Mesenchymal stem cell (in vitro differentiated cells and primary cell): ENCODE measurements at regions not wholly inside any gene's neighbourhood (a gene's known extent, or its start where the extent isn't known, plus 50 kb on each side); places are given as distances from the start of the nearest gene placed in this dataset.

Experiments used
- DNase-seq: peaks from one replicate; pipeline ENCODE4 v3.0.0-alpha.2; 2013
- H2AFZ ChIP-seq: one replicate; pipeline ENCODE4 v1.6.1; 2013; ENCODE audit warnings: low read depth, mild to moderate bottlenecking, control low read depth, inconsistent platforms, low read length, moderate library complexity
- H2AK5ac ChIP-seq: 2 replicates; pipeline ENCODE4 v1.6.1; 2013; ENCODE audit warnings: low read length, moderate library complexity, mild to moderate bottlenecking, inconsistent platforms; ENCODE audit not compliant: severe bottlenecking
- H2BK120ac ChIP-seq: one replicate; pipeline ENCODE4 v1.6.1; 2013; ENCODE audit warnings: low read depth, mild to moderate bottlenecking, inconsistent platforms, low read length, moderate library complexity
- H2BK12ac ChIP-seq, 2 experiments: one replicate each; pipeline ENCODE4 v1.6.1; 2013; ENCODE audit warnings: inconsistent platforms in 2 of 2, low read length in 2 of 2, mild to moderate bottlenecking in 2 of 2, moderate library complexity in 2 of 2, control low read depth in 1 of 2
- H2BK15ac ChIP-seq: one replicate; pipeline ENCODE4 v1.6.1; 2013; ENCODE audit warnings: mild to moderate bottlenecking, low read depth, inconsistent platforms; ENCODE audit not compliant: poor library complexity, severe bottlenecking
- H2BK5ac ChIP-seq: 2 replicates; pipeline ENCODE4 v1.6.1; 2013; ENCODE audit warnings: low read depth, mild to moderate bottlenecking, low read length, control low read depth, inconsistent platforms; ENCODE audit not compliant: poor library complexity, severe bottlenecking
- H3K14ac ChIP-seq, 2 experiments: one replicate each; pipeline ENCODE4 v1.6.1; 2013; ENCODE audit warnings: inconsistent platforms in 2 of 2, low read length in 2 of 2, control low read depth in 1 of 2, mild to moderate bottlenecking in 1 of 2, moderate library complexity in 1 of 2
- H3K18ac ChIP-seq, 2 experiments: one replicate each; pipeline ENCODE4 v1.6.1; 2013; ENCODE audit warnings: inconsistent platforms in 2 of 2, low read length in 2 of 2, control low read depth in 1 of 2, low read depth in 1 of 2, mild to moderate bottlenecking in 1 of 2
- H3K23ac ChIP-seq, 2 experiments: one replicate each; pipeline ENCODE4 v1.6.1; 2013; ENCODE audit warnings: inconsistent platforms in 2 of 2, low read length in 2 of 2, mild to moderate bottlenecking in 2 of 2, moderate library complexity in 2 of 2, control low read depth in 1 of 2
- H3K27ac ChIP-seq: 2 replicates; pipeline ENCODE4 v1.5.1; 2013; ENCODE audit warnings: mild to moderate bottlenecking, moderate library complexity, low read length, control low read depth, inconsistent platforms; ENCODE audit not compliant: poor library complexity, severe bottlenecking
- H3K27me3 ChIP-seq, 2 experiments: 2 replicates each; pipeline versions ENCODE4 v1.6.1 to v1.7.0; 2013; ENCODE audit warnings: low read length in 2 of 2, mild to moderate bottlenecking in 2 of 2, moderate library complexity in 2 of 2, control low read depth in 1 of 2, inconsistent platforms in 1 of 2; ENCODE audit not compliant: control insufficient read depth in 1 of 2, insufficient read depth in 1 of 2
- H3K36me3 ChIP-seq, 2 experiments: 2 replicates each; pipeline versions ENCODE4 v1.6.1 to v1.7.0; 2013; ENCODE audit warnings: low read length in 2 of 2, control low read depth in 1 of 2, inconsistent platforms in 1 of 2, low read depth in 1 of 2, mild to moderate bottlenecking in 1 of 2; ENCODE audit not compliant: insufficient read depth in 2 of 2, control insufficient read depth in 1 of 2
- H3K4ac ChIP-seq, 2 experiments: one replicate each; pipeline ENCODE4 v1.6.1; 2013; ENCODE audit warnings: inconsistent platforms in 2 of 2, low read length in 2 of 2, mild to moderate bottlenecking in 2 of 2, moderate library complexity in 2 of 2, control low read depth in 1 of 2, low read depth in 1 of 2
- H3K4me1 ChIP-seq: 2 replicates; pipeline ENCODE4 v1.6.1; 2013; ENCODE audit warnings: low read depth, low read length, control low read depth; ENCODE audit not compliant: control insufficient read depth, insufficient read depth
- H3K4me2 ChIP-seq: 2 replicates; pipeline ENCODE4 v1.6.1; 2013; ENCODE audit warnings: low read length, mild to moderate bottlenecking, inconsistent platforms; ENCODE audit not compliant: poor library complexity, severe bottlenecking
- H3K4me3 ChIP-seq, 2 experiments: 2 replicates each; pipeline versions ENCODE4 v1.5.1 to v1.7.0; 2013; ENCODE audit warnings: low read length in 2 of 2, mild to moderate bottlenecking in 2 of 2, control low read depth in 1 of 2, low read depth in 1 of 2; ENCODE audit not compliant: insufficient read depth in 1 of 2
- H3K79me1 ChIP-seq: replicated peaks from 2 replicates; pipeline ENCODE4 v1.6.1; 2013; ENCODE audit warnings: mild to moderate bottlenecking, control low read depth, low read length, inconsistent platforms; ENCODE audit not compliant: poor library complexity, severe bottlenecking
- H3K9ac ChIP-seq: 2 replicates; pipeline ENCODE4 v1.7.0; 2013; ENCODE audit warnings: mild to moderate bottlenecking, low read length, moderate library complexity
- H3K9me3 ChIP-seq: 2 replicates; pipeline ENCODE4 v1.7.0; 2013; ENCODE audit warnings: mild to moderate bottlenecking, low read length; ENCODE audit not compliant: control insufficient read depth
- H4K8ac ChIP-seq: one replicate; pipeline ENCODE4 v1.6.1; 2013; ENCODE audit warnings: inconsistent platforms, mild to moderate bottlenecking, low read length, moderate library complexity
- H4K91ac ChIP-seq: one replicate; pipeline ENCODE4 v1.6.1; 2013; ENCODE audit warnings: mild to moderate bottlenecking, low read length, inconsistent platforms
- WGBS: methylation state at CpG from one replicate; pipeline ENCODE4 v1.1.7; 2013; ENCODE audit warnings: mixed read lengths; 5-methylcytosine and 5-hydroxymethylcytosine counted together

GRCh38 chr7:20870977-20871376 lies 84.3 kb upstream of the SP8 start:
- Histone ChIP-seq H2AFZ (no peak overlapping the region), H3K79me1 (no peaks in the 10 kb centered on the region), H4K91ac (no peak overlapping the region), H3K9ac (no peak overlapping the region), H3K4me3 (no peak overlapping the region), H3K18ac (no peak overlapping the region), H2BK15ac (no peak overlapping the region), H3K27ac (no peak overlapping the region), H3K4ac (no peak overlapping the region), H2BK120ac (no peak overlapping the region), H3K27me3 (no peaks in the 10 kb centered on the region), H2AK5ac (no peak overlapping the region), H3K4me2 (no peak overlapping the region), H3K9me3 (no peaks in the 10 kb centered on the region), H3K4me1 (no peaks in the 10 kb centered on the region), H2BK12ac (no peak overlapping the region), H4K8ac (no peak overlapping the region), H2BK5ac (no peak overlapping the region), H3K36me3 (no peaks in the 10 kb centered on the region), H3K23ac (no peak overlapping the region), H3K14ac (no peak overlapping the region)
- no peak for DNase-seq
- WGBS: 90% methylated on average over 2 of the region's 2 CpGs

- Histone ChIP-seq H2BK15ac (no peak overlapping the region), H3K36me3 (no peaks in the 10 kb centered on the region), H3K18ac (no peak overlapping the region), H3K4me3 (no peak overlapping the region), H2BK120ac (no peak overlapping the region), H3K4me1 (no peaks in the 10 kb centered on the region), H2BK12ac (no peak overlapping the region), H3K23ac (no peak overlapping the region), H3K4me2 (no peak overlapping the region), H2AFZ (no peak overlapping the region), H3K14ac (no peak overlapping the region), H3K4ac (no peak overlapping the region), H4K8ac (no peak overlapping the region), H2BK5ac (no peak overlapping the region), H3K9me3 (peaks cover 12% of the 10 kb centered on the region), H3K79me1 (no peaks in the 10 kb centered on the region), H3K9ac (no peak overlapping the region), H2AK5ac (no peak overlapping the region), H4K91ac (no peak overlapping the region), H3K27ac (no peak overlapping the region), H3K27me3 (no peaks in the 10 kb centered on the region)
- no peak for DNase-seq
- 20% methylated on average over 1 of the region's 1 CpG for WGBS
Measured at GRCh38 chr7:20892776-20893175, 106.1 kb upstream of the SP8 start.

- H2BK120ac ChIP-seq: no peak overlapping the region
- no peak overlapping the region for H2BK12ac ChIP-seq
- H3K4ac ChIP-seq: no peak overlapping the region
- H3K4me3 ChIP-seq: no peak overlapping the region
- H3K4me2 ChIP-seq: no peak overlapping the region
- no peak overlapping the region for H3K27ac ChIP-seq
- no peaks in the 10 kb centered on the region for H3K4me1 ChIP-seq
- H3K23ac ChIP-seq: no peak overlapping the region
- no peak overlapping the region for H2AFZ ChIP-seq
- no peaks in the 10 kb centered on the region for H3K9me3 ChIP-seq
- no peak overlapping the region for H2BK5ac ChIP-seq
- no peaks in the 10 kb centered on the region for H3K27me3 ChIP-seq
- no peak overlapping the region for H2AK5ac ChIP-seq
- DNase-seq: peak; percentile 48
- no peak overlapping the region for H3K9ac ChIP-seq
- no peak overlapping the region for H2BK15ac ChIP-seq
- H4K91ac ChIP-seq: no peak overlapping the region
- H4K8ac ChIP-seq: no peak overlapping the region
- no peaks in the 10 kb centered on the region for H3K36me3 ChIP-seq
- H3K18ac ChIP-seq: no peak overlapping the region
- H3K79me1 ChIP-seq: no peaks in the 10 kb centered on the region
- no peak overlapping the region for H3K14ac ChIP-seq
Measured at GRCh38 chr7:20894806-20895205, 108.1 kb upstream of the SP8 start.

- Histone ChIP-seq H2BK12ac (no peak overlapping the region), H3K9ac (no peak overlapping the region), H3K36me3 (no peaks in the 10 kb centered on the region), H4K8ac (no peak overlapping the region), H3K14ac (no peak overlapping the region), H3K27ac (no peak overlapping the region), H3K9me3 (peaks cover 1% of the 10 kb centered on the region), H3K4me2 (no peak overlapping the region), H3K4me1 (no peaks in the 10 kb centered on the region), H4K91ac (no peak overlapping the region), H3K4ac (no peak overlapping the region), H3K4me3 (no peak overlapping the region), H2BK5ac (no peak overlapping the region), H2BK15ac (no peak overlapping the region), H3K18ac (peak overlapping the region in 1 of 2 experiments; percentile 43), H2BK120ac (no peak overlapping the region), H2AK5ac (no peak overlapping the region), H3K27me3 (no peaks in the 10 kb centered on the region), H3K23ac (no peak overlapping the region), H2AFZ (no peak overlapping the region), H3K79me1 (no peaks in the 10 kb centered on the region)
- DNase-seq: peak; percentile 58
- WGBS: 71% methylated on average over 3 of the region's 5 CpGs
Measured at GRCh38 chr7:20895563-20895962, 108.9 kb upstream of the SP8 start.
